Retinal pigment epithelial cell (primary cell): ENCODE measurements at regions not wholly inside any gene's neighbourhood (a gene's known extent, or its start where the extent isn't known, plus 50 kb on each side); places are given as distances from the start of the nearest gene placed in this dataset.

Experiments used
- DNase-seq: peaks from one replicate; pipeline ENCODE4 v3.0.0-alpha.2; 2010; ENCODE audit warnings: low read depth
- H3K4me3 ChIP-seq: 2 replicates; pipeline ENCODE4 v1.5.1; 2011; ENCODE audit warnings: mild to moderate bottlenecking, low read length, control low read depth, moderate library complexity
- TF ChIP-seq, protein P1 (sequence below): conservative IDR thresholded peaks from 2 replicates; pipeline ENCODE4 v1.5.1; 2011; ENCODE audit warnings: low read depth, low read length, control low read depth, inconsistent platforms

DNA sequence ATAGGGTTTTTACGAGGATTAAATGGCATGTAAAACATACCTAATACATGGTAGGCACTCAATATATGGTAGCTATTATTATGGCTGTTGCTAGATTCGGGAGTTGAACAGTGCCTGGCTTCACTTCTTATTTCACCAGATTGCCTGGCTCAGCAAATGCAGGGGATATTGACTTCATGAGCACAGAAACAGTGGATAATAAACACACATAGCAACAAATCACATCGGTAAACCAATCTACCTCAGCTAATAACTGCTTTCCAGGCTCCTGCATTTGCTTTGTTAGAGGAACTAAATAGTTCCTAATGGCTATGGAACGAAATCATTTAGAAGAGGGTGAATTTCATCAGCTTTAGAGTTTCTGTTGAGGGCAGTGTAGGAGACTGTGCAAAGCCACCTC lies 105.2 kb upstream of the TMCC3 start:
- no peak for DNase-seq
- no peak overlapping the region for H3K4me3 ChIP-seq
- TF ChIP-seq, protein P1, sequence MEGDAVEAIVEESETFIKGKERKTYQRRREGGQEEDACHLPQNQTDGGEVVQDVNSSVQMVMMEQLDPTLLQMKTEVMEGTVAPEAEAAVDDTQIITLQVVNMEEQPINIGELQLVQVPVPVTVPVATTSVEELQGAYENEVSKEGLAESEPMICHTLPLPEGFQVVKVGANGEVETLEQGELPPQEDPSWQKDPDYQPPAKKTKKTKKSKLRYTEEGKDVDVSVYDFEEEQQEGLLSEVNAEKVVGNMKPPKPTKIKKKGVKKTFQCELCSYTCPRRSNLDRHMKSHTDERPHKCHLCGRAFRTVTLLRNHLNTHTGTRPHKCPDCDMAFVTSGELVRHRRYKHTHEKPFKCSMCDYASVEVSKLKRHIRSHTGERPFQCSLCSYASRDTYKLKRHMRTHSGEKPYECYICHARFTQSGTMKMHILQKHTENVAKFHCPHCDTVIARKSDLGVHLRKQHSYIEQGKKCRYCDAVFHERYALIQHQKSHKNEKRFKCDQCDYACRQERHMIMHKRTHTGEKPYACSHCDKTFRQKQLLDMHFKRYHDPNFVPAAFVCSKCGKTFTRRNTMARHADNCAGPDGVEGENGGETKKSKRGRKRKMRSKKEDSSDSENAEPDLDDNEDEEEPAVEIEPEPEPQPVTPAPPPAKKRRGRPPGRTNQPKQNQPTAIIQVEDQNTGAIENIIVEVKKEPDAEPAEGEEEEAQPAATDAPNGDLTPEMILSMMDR = no peak

GRCh38 chr12:94754653-94755052 lies 104.3 kb upstream of the TMCC3 start:
- no peak for DNase-seq
- H3K4me3 ChIP-seq = no peak overlapping the region
- TF ChIP-seq, protein P1 = peak; percentile 45

DNA sequence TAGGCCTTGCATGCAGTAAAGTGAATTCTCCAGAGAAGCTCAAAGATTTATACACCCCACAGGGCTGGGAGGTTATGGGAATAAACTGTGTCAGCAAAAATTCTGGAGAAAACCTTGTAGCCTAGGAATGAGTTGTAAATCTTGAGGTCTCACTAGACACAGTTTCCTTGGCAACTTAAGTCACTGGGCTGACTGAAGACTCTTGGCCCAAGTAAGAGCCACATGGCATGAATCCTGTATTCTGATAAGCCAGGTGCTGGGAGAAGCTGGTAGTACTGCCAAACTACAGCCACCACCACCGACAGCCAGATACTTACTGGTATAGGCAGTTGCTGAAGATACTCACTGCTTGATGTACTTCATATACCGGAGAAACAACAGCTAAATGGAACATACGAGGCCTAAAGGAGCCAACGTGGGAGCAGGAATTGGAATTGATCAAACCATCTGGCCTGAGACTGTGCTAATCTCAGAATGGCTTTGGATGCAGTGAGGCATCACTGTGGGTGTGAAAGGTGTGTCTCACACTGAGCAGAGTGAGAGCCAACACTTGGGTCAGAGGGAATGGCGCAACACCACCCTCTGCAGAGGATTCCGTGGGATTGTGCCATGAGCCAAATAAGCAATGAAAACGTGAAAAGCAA lies 102.8 kb upstream of the TMCC3 start:
- TF ChIP-seq, protein P1 = no peak
- peak; percentile 41 for DNase-seq

GRCh38 chr12:94750864-94751263 lies 100.5 kb upstream of the TMCC3 start:
- DNase-seq = no peak
- TF ChIP-seq, protein P1 = no peak
- no peak overlapping the region for H3K4me3 ChIP-seq

More for the DNA sequence above, 102.8 kb upstream of the TMCC3 start:
- no peak overlapping the region for H3K4me3 ChIP-seq

DNA sequence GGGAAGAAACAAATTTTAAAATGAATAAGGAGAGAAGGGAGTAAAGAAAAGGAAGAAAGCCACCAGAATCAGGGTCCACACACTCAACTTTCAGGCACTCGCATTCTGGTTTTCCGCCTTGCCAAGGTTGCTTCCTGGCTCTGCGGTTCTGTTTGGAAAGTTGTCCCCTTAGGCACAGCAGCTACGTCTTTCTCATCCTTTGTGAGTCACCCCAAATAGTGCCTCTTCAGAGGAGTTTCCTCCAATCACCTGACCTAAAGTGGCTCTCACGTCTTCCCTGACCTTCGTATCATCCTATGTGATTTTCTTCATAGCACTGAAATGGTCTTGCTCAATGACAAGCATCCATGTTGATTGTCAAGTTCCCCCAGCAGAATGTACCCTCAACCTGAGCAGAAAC lies 99.5 kb upstream of the TMCC3 start:
- DNase-seq = no peak
- TF ChIP-seq, protein P1 = no peak

GRCh38 chr12:94749455-94749854 lies 99.1 kb upstream of the TMCC3 start:
- no peak for DNase-seq
- TF ChIP-seq, protein P1 = no peak
- no peak overlapping the region for H3K4me3 ChIP-seq

More for the DNA sequence above, 99.5 kb upstream of the TMCC3 start:
- no peak overlapping the region for H3K4me3 ChIP-seq

- no peak overlapping the region for H3K4me3 ChIP-seq
- TF ChIP-seq, protein P1 = no peak
- DNase-seq = no peak
Measured at GRCh38 chr12:94748726-94749421, 98.5 kb upstream of the TMCC3 start.
